Lower lobe of right lung (tissue), 2 donors: ENCODE measurements at regions not wholly inside any gene's neighbourhood (a gene's known extent, or its start where the extent isn't known, plus 50 kb on each side); places are given as distances from the start of the nearest gene placed in this dataset.

Experiments
- ATAC-seq, 2 donors: fragments of 200-7000 bp; cut with Tn5 transposase; one replicate each; pipeline ENCODE4 v1.9.1; 2020 to 2022; ENCODE audit warnings: mild to moderate bottlenecking in 2 of 2, moderate library complexity in 2 of 2
- DNase-seq: peaks from one replicate; pipeline ENCODE4 v3.0.0-alpha.2; 2020
- H3K27ac ChIP-seq: fragments of 200-600 bp; one replicate; pipeline ENCODE4 v1.8.0; 2022
- H3K27me3 ChIP-seq: fragments of 200-600 bp; one replicate; pipeline ENCODE4 v1.8.0; 2022; ENCODE audit warnings: low read depth
- H3K36me3 ChIP-seq: fragments of 200-600 bp; one replicate; pipeline ENCODE4 v1.8.0; 2022; ENCODE audit warnings: mild to moderate bottlenecking
- H3K4me1 ChIP-seq: fragments of 200-600 bp; one replicate; pipeline ENCODE4 v1.8.0; 2022
- H3K4me3 ChIP-seq: fragments of 200-600 bp; one replicate; pipeline ENCODE4 v1.8.0; 2022; ENCODE audit warnings: mild to moderate bottlenecking
- H3K9me3 ChIP-seq: fragments of 200-600 bp; one replicate; pipeline ENCODE4 v1.8.0; 2022
- CTCF ChIP-seq: fragments of 200-600 bp; IDR thresholded peaks from one replicate; pipeline ENCODE4 v1.8.0; 2022; ENCODE audit warnings: antibody characterized with exemption, mild to moderate bottlenecking
- intact Hi-C: fragments of 100-400 bp; cut with DNase I; formaldehyde crosslinking; loops from one replicate; pipeline ENCODE4 v1.11.0; 2022
- donor health status: DM: no; HTN: yes; CAD: no; lungs with severe emphysema.

DNA sequence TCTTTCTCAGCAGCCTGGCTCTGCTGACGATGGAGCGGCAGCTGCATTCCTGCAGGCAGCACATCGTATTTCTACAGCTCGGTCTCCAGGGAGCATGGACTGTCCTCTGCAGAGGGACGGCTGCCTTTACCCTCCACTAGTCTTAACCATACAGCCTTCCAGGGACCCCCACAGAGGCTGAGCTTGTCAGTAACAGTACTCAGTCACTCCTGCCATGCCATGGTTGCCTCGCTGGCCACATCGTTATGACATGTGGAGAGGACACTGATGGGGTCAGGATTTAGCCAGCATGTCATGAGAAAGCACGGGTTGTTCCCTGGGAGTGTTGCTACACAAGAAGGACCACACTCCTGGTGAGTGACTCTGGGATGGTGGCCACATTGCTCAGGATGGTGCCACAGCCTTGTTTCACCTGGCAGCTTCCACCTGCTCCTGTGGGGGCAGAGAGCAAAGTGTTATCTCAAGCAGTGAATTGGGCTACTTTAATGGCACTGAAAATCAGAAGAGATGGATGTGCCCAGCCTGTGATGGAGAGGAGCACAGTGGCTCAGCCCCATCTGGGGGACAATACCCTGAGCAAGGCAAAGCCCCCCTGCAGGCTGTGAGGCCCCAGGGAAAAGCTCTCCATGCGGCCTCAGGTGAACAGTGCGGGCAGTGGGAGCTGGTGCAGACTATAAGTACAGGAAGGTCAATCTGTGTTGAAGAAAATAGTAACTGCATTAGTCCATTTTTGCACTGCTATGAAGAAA is 443.9 kb downstream of the TCERG1L start:
- no peaks in the 10 kb centered on the region for H3K9me3 ChIP-seq
- H3K4me1 ChIP-seq, result no peaks in the 10 kb centered on the region
- intact Hi-C loops, result no loop called here
- no peak for TF ChIP-seq CTCF
- ATAC-seq (peak in 1 of 2 donors; percentile 36), DNase-seq (no peak)
- no peak overlapping the region for H3K27ac ChIP-seq
- H3K36me3 ChIP-seq, result no peaks in the 10 kb centered on the region
- H3K27me3 ChIP-seq, result no peaks in the 10 kb centered on the region
- H3K4me3 ChIP-seq, result no peak overlapping the region

DNA sequence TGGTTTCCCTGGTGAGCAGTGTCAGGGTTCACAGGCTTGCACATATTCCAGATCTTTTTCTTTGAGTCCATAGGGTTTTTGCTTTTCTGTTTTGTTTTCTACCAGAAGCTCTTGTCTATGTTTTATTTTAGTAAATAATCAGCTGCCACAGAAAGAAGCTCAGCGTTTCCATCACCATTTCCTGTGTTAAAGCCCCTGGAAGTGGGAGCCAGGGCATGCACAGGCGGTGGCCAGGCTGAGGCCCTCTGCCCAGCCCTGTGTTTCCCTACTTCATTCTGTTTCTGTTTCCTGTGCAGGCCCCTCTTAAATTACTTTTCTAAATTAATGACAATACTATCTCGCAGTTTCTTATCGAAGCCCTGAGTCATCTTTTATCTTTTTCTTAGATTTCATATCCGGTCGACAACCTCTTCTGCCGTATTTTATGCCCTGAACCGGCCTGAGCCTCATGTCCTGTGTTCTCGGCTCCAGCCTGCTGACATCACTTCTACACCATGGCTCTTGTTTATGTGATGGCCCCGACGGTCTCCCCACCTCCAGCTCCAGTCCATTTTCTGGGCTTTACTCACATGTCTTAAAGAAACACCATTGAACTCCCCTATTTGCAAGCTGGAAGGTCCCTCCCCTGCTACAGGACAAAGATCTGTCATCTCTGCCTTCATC is 442.2 kb downstream of the TCERG1L start:
- Histone ChIP-seq H3K36me3 (no peaks in the 10 kb centered on the region), H3K27ac (no peak overlapping the region), H3K4me3 (no peak overlapping the region), H3K9me3 (no peaks in the 10 kb centered on the region), H3K27me3 (no peaks in the 10 kb centered on the region), H3K4me1 (no peaks in the 10 kb centered on the region)
- intact Hi-C loops, result no loop called here
- no peak for TF ChIP-seq CTCF
- ATAC-seq (no peak), DNase-seq (no peak)

GRCh38 chr10:130871406-130871805 is 440.1 kb downstream of the TCERG1L start:
- DNase-seq, result no peak
- no peaks in the 10 kb centered on the region for H3K9me3 ChIP-seq
- no peak overlapping the region for H3K27ac ChIP-seq
- no peaks in the 10 kb centered on the region for H3K36me3 ChIP-seq
- H3K4me1 ChIP-seq, result no peaks in the 10 kb centered on the region
- no peak overlapping the region for H3K4me3 ChIP-seq
- ATAC-seq, result no peak
- intact Hi-C loops, result no loop called here
- TF ChIP-seq CTCF, result no peak
- H3K27me3 ChIP-seq, result no peaks in the 10 kb centered on the region

GRCh38 chr10:130873636-130874035 is 437.9 kb downstream of the TCERG1L start:
- Histone ChIP-seq H3K4me3 (no peak overlapping the region), H3K36me3 (no peaks in the 10 kb centered on the region), H3K27me3 (peaks cover 2% of the 10 kb centered on the region), H3K4me1 (no peaks in the 10 kb centered on the region), H3K27ac (no peak overlapping the region), H3K9me3 (no peaks in the 10 kb centered on the region)
- intact Hi-C loops, result no loop called here
- no peak for TF ChIP-seq CTCF
- DNase-seq (no peak), ATAC-seq (no peak)

DNA sequence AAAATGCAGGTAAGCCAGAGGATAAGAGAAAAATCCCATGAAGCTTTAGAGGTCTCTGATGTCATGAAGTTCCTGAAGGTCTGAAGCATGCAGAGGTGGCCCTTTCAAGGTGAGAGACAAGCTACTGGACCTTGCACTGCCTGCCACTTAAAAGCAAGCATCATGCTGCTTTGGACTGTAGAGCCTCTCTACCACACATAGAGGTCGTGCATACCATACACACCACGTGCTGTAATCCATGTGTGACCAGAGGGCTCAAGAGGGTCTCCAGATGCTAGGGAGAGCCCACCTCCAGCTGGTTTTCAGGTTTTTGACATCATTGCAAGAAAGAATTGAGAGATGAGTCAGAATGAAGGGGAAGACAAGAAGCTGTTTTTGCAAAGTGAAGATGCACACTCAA is 436.4 kb downstream of the TCERG1L start:
- intact Hi-C loops, result no loop called here
- TF ChIP-seq CTCF, result no peak
- Histone ChIP-seq H3K4me3 (no peak overlapping the region), H3K4me1 (no peaks in the 10 kb centered on the region), H3K9me3 (no peaks in the 10 kb centered on the region), H3K27ac (no peak overlapping the region), H3K36me3 (no peaks in the 10 kb centered on the region), H3K27me3 (peaks cover 2% of the 10 kb centered on the region)
- DNase-seq, result no peak
- ATAC-seq, result no peak
